HCT116 (cell line): ENCODE measurements at regions not wholly inside any gene's neighbourhood (a gene's known extent, or its start where the extent isn't known, plus 50 kb on each side); places are given as distances from the start of the nearest gene placed in this dataset.

Experiments
- ATAC-seq: fragments of 200-7000 bp; cut with Tn5 transposase; 2 replicates; pipeline ENCODE4 v1.9.1; 2020; ENCODE audit warnings: mild to moderate bottlenecking, moderate library complexity
- BruUV-seq: library from RNA; stranded (reverse); fragments of 400-500 nt; replicated peaks from 2 replicates; lab custom pipeline; 2021; lab: Mats Ljungman, UMichigan
- CTCF ChIA-PET: fragments of 300-600 bp; sonication (Branson Sonifier 250); formaldehyde crosslinking; loops from one replicate; lab custom pipeline; 2021; ENCODE audit warnings: antibody characterized with exemption; lab: Charles Lee
- POLR2A ChIA-PET: fragments of 300-600, 350-600 bp; sonication (Branson Sonifier 250); formaldehyde crosslinking; loops from one replicate; lab custom pipeline; 2021; ENCODE audit warnings: antibody characterized with exemption; lab: Charles Lee
- RAD21 ChIA-PET, 2 experiments: fragments of 300-600 bp; sonication (Branson Sonifier 250); formaldehyde crosslinking; loops; one replicate each; lab custom pipeline; 2023; ENCODE audit warnings: low total read pairs in 2 of 2; ENCODE audit not compliant: uncharacterized antibody in 2 of 2, unreplicated experiment in 2 of 2, low non-redundant PET in 1 of 2; lab: Charles Lee
- DNase-seq: peaks from one replicate; pipeline ENCODE4 v3.0.0-alpha.2; 2010; ENCODE audit warnings: low read depth, low spot score
- H2AFZ ChIP-seq: fragments of 200-600 bp; shearing (Covaris generic), sonication (generic); 2 replicates; pipeline ENCODE4 v1.6.1; 2017; ENCODE audit warnings: low read depth, mixed run types, mixed read lengths, antibody characterized with exemption, low read length; ENCODE audit not compliant: poor library complexity, severe bottlenecking
- H3K27ac ChIP-seq: 2 replicates; pipeline ENCODE4 v1.5.1; 2012; ENCODE audit warnings: low read depth, low read length
- H3K27me3 ChIP-seq: fragments of 200-600 bp; sonication (generic); 2 replicates; pipeline ENCODE4 v1.6.1; 2016; ENCODE audit warnings: mixed run types, low read length, mixed read lengths; ENCODE audit not compliant: insufficient read depth
- H3K36me3 ChIP-seq, 2 experiments: fragments of 200-500 bp in 1 of 2; fragments of 200-600 bp in 1 of 2; sonication (Bioruptor generic) in 1 of 2; sonication (generic) in 1 of 2; 2 replicates each; pipeline versions ENCODE4 v1.5.1 to v1.6.1; 2014 to 2016; ENCODE audit warnings: low read length in 2 of 2, inconsistent platforms in 1 of 2, mixed read lengths in 1 of 2, mixed run types in 1 of 2; ENCODE audit not compliant: insufficient read depth in 2 of 2, control insufficient read depth in 1 of 2
- H3K4me1 ChIP-seq, 2 experiments: fragments of 200-600 bp in 1 of 2; sonication (generic) in 1 of 2; 2 replicates each; pipeline versions ENCODE4 v1.5.1 to v1.6.1; 2012 to 2017; ENCODE audit warnings: low read length in 2 of 2, inconsistent platforms in 1 of 2, mild to moderate bottlenecking in 1 of 2, mixed read lengths in 1 of 2, mixed run types in 1 of 2, moderate library complexity in 1 of 2; ENCODE audit not compliant: insufficient read depth in 2 of 2, control insufficient read depth in 1 of 2
- H3K4me2 ChIP-seq: fragments of 200-600 bp; sonication (generic); 2 replicates; pipeline ENCODE4 v1.6.1; 2017; ENCODE audit warnings: mixed run types, low read length, mixed read lengths
- H3K4me3 ChIP-seq, 2 experiments: fragments of 200-600 bp in 1 of 2; sonication (generic) in 1 of 2; replicated peaks in 1 of 2; 2 replicates each; pipeline ENCODE4 v1.5.1; 2011 to 2016; ENCODE audit warnings: low read length in 2 of 2, control low read depth in 1 of 2, low read depth in 1 of 2, mild to moderate bottlenecking in 1 of 2, mixed read lengths in 1 of 2, mixed run types in 1 of 2
- H3K79me2 ChIP-seq: fragments of 200-600 bp; sonication (generic); 2 replicates; pipeline ENCODE4 v1.6.1; 2017; ENCODE audit warnings: mild to moderate bottlenecking, mixed run types, low read length, moderate library complexity, mixed read lengths; ENCODE audit not compliant: insufficient read depth
- H3K9ac ChIP-seq: fragments of 200-600 bp; sonication (generic); 2 replicates; pipeline ENCODE4 v1.6.1; 2016; ENCODE audit warnings: low read length, mixed read lengths
- H3K9me2 ChIP-seq: fragments of 200-600 bp; sonication (generic), shearing (Covaris generic); 2 replicates; pipeline ENCODE4 v1.6.1; 2017; ENCODE audit warnings: mixed run types, mild to moderate bottlenecking, moderate library complexity; ENCODE audit not compliant: insufficient read depth
- H3K9me3 ChIP-seq, 2 experiments: fragments of 200-500 bp in 1 of 2; fragments of 200-600 bp in 1 of 2; sonication (Bioruptor generic) in 1 of 2; sonication (generic) in 1 of 2; 2 replicates each; pipeline ENCODE4 v1.6.1; 2014 to 2017; ENCODE audit warnings: low read length in 2 of 2, mixed read lengths in 2 of 2, inconsistent platforms in 1 of 2, low read depth in 1 of 2, mild to moderate bottlenecking in 1 of 2, mixed run types in 1 of 2, moderate library complexity in 1 of 2; ENCODE audit not compliant: control insufficient read depth in 1 of 2, insufficient read depth in 1 of 2
- H4K20me1 ChIP-seq: fragments of 200-600 bp; sonication (generic), shearing (Covaris generic); 2 replicates; pipeline ENCODE4 v1.6.1; 2017; ENCODE audit warnings: mixed run types, mild to moderate bottlenecking, moderate library complexity; ENCODE audit not compliant: insufficient read depth
- CEBPB ChIP-seq: IDR thresholded peaks from 2 replicates; pipeline ENCODE4 v1.6.1; 2012; ENCODE audit warnings: low read depth
- CTCF ChIP-seq, 3 experiments: fragments of 200-600 bp in 1 of 3; sonication (generic) in 1 of 3; IDR thresholded peaks in 2 of 3; conservative IDR thresholded peaks in 1 of 3; 2 replicates each; pipeline ENCODE4 v1.5.1; 2012 to 2017; ENCODE audit warnings: low read depth in 2 of 3, low read length in 2 of 3, antibody characterized with exemption in 1 of 3, borderline replicate concordance in 1 of 3, control low read depth in 1 of 3, mild to moderate bottlenecking in 1 of 3, mixed read lengths in 1 of 3, mixed run types in 1 of 3, moderate library complexity in 1 of 3; ENCODE audit not compliant: insufficient read depth in 1 of 3
- EZH2 ChIP-seq: fragments of 200-600 bp; sonication (generic); IDR thresholded peaks from 2 replicates; pipeline ENCODE4 v1.6.1; 2017; ENCODE audit warnings: antibody characterized with exemption, mixed run types
- EZH2phosphoT487 ChIP-seq: fragments of 200-600 bp; IDR thresholded peaks from 2 replicates; pipeline ENCODE4 v1.6.1; 2018; ENCODE audit warnings: antibody characterized with exemption, borderline replicate concordance
- MAX ChIP-seq: IDR thresholded peaks from 2 replicates; pipeline ENCODE4 v1.6.1; 2012
- POLR2A ChIP-seq: IDR thresholded peaks from 2 replicates; pipeline ENCODE4 v1.7.0; 2011; ENCODE audit warnings: borderline replicate concordance; ENCODE audit not compliant: insufficient read depth, insufficient read length; ENCODE audit errors: extremely low read depth
- RAD21 ChIP-seq: IDR thresholded peaks from 2 replicates; pipeline ENCODE4 v1.6.1; 2012; ENCODE audit warnings: low read depth, mild to moderate bottlenecking
- SIN3A ChIP-seq: IDR thresholded peaks from 2 replicates; pipeline ENCODE4 v1.6.1; 2012; ENCODE audit warnings: low read depth
- SRF ChIP-seq: IDR thresholded peaks from 2 replicates; pipeline ENCODE4 v1.6.1; 2012; ENCODE audit warnings: low read depth
- ZFX ChIP-seq: fragments of 450-650 bp; IDR thresholded peaks from 2 replicates; pipeline ENCODE4 v1.6.1; 2017
- ZNF274 ChIP-seq: fragments of 200-500 bp; sonication (Bioruptor generic); IDR thresholded peaks from 2 replicates; pipeline ENCODE4 v1.6.1; 2014; ENCODE audit warnings: mild to moderate bottlenecking, low read depth, low read length, inconsistent platforms
- intact Hi-C: fragments of 100-400 bp; cut with micrococcal nuclease; formaldehyde crosslinking; loops from 2 replicates; pipeline ENCODE4 v1.10.0; 2022

DNA sequence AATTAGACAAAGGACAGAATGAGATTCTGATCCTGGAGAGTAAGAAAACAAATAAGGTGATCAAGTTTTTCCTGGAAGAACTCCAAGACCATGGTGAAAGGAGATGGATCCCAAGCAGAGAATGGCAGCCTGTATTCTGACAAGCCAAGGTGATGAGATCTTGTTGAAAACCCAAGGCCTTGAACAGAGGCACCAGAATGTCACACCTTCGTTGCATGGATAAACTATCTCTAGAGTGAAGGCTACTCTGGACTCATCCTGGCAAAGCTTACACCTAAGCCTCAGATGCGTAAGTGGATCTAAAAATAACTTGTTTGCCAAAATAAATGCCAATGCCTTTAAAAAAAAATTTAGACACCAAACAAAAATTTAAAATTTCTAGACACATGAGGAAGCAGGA, 605.9 kb downstream of the ETNK1 start:
- no peaks in the 10 kb centered on the region for H4K20me1 ChIP-seq
- no peak overlapping the region for H3K4me3 ChIP-seq
- DNase-seq, result no peak
- no peaks in the 10 kb centered on the region for H3K27me3 ChIP-seq
- H3K9ac ChIP-seq, result no peak overlapping the region
- ChIA-PET RAD21 (no interaction called here), CTCF (no interaction called here), POLR2A (no interaction called here)
- H3K9me3 ChIP-seq, result peaks cover 7 to 8% of the 10 kb centered on the region in 2 experiments; a peak in 2 of 4 replicates
- H2AFZ ChIP-seq, result no peak overlapping the region
- TF ChIP-seq SIN3A, result no peak
- TF ChIP-seq ZFX, result no peak
- TF ChIP-seq EZH2, result no peak
- no peak for TF ChIP-seq EZH2phosphoT487
- TF ChIP-seq MAX, result no peak
- no peak for TF ChIP-seq CEBPB
- no peak for TF ChIP-seq RAD21
- no peak for TF ChIP-seq CTCF (IDR thresholded peaks at IDR 0.05 in 2 of 3, conservative IDR thresholded peaks at IDR 0.05 in 1 of 3; ENCODE audit: borderline replicate concordance in 1 of 3, insufficient read depth in 1 of 3, low read depth in 2 of 3, low read length in 2 of 3)
- TF ChIP-seq POLR2A, result no peak
- no peak for TF ChIP-seq SRF
- no peak for TF ChIP-seq ZNF274
- intact Hi-C loops, result no loop called here
- ATAC-seq, result no peak
- H3K9me2 ChIP-seq, result no peaks in the 10 kb centered on the region
- H3K4me2 ChIP-seq, result no peak overlapping the region
- no peaks in the 10 kb centered on the region for H3K36me3 ChIP-seq
- H3K4me1 ChIP-seq, result no peaks in the 10 kb centered on the region
- no peak overlapping the region for H3K27ac ChIP-seq
- no peaks in the 10 kb centered on the region for H3K79me2 ChIP-seq
- BruUV-seq, result no TSS peak
